HUDEP-2 (cell line): ENCODE measurements at regions not wholly inside any gene's neighbourhood (a gene's known extent, or its start where the extent isn't known, plus 50 kb on each side); places are given as distances from the start of the nearest gene placed in this dataset.
"Not testable (repeated sequence)": the region's sequence is repeated elsewhere in the genome, so short reads cannot be mapped to it uniquely, and the experiment has no call there.

Experiments used
- DNase-seq, 76 experiments: peaks; one replicate each; lab custom pipeline; 2025; ENCODE audit not compliant: unreplicated experiment in 76 of 76; lab: John Stamatoyannopoulos, UW

DNA sequence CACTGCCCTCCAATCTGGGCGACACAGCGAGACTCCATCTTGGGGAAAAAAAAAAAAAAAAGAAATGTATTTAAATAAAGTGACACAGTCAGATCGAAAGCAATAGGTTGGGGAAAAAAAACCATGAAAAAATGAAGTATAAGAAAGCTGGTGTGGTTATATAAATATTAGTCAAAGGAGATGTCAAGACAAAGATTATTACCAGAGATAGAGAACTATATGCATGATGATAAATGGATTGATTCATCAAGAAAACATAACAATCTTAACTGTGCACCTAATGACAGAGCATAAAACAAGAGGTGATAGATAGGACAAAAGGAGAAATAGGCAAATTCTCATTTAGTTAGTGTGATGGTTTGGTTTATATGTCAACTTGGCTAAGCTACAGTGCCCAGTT is 146.9 kb upstream of the AHI1 start:
- no peak for DNase-seq

DNA sequence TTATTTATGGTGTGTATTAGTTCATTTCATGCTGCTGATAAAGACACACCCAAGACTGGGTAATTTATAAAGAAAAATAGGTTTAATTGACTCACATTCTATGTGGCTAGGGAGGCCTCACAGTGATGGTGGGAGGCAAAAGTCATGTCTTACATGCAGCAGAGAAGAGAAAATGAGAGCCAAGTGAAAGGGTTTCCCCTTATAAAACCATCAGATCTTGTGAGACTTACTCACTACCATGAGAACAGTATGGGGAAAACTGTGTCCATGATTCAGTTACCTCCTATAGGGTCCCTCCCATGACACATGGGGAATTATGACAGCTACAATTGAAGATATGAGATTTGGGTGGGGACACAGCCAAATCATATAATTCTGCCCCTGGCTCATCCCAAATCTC is 150.0 kb upstream of the AHI1 start:
- DNase-seq = no peak

DNA sequence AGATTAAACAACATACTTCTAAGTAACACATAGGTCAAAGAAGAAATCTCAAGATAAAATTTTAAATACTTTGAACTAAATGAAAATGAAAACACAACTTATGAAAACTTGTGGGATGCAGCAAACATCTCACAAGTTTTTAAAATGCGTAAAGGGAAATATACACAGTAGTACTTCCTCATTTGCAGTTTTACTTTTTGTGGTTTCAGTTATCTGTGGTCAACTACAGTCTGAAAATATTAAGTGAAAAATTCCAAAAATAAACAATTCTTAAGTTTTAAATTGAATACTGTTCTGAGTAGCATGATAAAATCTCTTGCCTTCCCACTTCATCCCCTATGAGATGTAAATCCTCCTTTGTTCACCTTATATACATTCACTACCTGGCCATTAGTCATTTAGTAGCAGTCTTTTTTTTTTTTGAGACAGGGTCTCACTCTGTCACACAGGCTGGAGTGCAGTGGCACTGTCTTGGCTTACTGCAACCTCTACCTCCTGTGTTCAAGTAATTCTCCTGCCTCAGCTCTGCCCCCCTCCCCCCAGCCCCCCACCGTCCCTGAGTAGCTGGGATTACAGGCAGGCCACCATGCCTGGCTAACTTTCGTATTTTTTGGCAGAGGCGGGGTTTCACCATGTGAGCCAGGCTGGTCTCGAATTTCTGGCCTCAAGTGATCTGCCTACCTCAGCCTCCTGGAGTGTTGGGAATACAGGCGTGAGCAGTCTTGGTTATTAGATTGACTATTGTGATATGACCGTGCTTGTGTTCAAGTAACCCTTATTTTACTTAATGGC is 154.6 kb upstream of the AHI1 start:
- DNase-seq = no peak

DNA sequence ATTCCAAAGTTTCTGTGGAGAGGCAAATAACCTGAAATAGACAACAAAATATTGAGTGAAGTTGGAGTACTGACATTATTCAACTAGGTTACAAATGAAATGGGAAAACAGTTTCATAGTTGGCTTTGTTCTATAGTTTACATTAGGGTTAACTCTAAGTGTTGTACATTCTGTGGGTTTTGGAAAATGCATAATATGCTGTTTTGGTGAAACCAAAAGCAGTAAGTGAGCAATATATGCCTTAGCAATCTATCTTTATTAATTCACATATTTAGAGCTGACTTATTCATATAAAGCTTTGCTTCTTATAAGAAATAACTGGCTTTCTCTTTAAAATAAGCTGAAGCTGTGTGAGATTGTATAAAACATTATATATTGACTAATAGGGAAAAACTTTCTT is 157.5 kb upstream of the AHI1 start:
- DNase-seq = no peak

DNA sequence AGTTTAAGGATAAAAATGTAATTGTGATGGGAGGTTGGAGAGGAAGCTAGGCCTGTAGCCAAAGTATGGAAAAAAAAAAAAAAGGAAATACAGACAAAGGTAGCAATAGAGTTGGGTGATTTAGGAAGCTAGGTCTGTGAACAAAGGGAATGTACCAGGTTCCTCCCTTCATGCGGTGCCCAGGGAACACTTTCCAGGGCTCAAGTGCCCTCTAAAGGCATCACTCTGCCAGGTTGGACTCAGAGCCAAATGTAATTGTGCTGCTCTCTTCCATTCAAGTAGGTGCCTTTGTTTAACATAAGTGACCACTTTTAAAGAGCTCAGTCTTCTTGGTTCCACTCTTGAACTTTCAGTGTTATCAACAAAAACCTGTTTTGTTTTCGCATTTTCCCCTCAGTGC is 159.7 kb upstream of the AHI1 start:
- no peak for DNase-seq

DNA sequence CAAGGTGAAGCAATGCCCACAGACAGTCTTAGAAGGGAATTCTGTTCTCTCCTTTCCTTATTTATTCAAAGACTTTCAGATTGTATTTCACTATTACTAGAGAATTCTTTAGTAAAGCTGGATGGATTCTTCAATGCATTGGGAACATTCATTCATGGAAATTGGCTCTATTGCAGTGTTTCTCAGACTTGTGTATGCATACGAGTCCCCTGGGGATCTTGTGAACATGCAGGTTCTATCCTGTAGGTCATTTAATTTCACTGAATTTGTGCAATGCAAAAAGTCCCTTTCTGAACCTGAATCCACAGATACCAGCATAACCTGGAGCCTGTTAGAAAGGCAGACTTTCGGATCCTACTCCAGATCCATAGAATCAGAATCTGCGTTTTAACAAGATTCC is 160.9 kb upstream of the AHI1 start:
- no peak for DNase-seq

DNA sequence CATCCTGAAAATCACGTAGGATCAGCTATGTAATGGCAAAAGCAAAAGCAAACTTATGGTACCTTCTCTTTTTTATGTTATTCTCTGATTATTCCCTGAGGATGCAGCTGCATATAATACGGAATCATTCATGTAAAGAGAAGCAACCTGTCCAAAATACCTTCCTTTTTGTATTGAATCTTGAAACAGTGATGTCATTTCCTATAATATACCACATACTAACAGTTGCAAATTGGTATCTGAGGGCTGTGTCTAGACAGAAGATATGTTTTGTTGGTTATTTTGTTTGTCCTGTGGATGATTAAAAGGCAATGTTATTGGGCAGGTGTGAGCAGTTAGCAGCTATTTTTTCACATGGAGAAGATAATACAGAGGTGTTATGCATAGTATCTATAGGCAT is 161.4 kb upstream of the AHI1 start:
- DNase-seq = no peak

DNA sequence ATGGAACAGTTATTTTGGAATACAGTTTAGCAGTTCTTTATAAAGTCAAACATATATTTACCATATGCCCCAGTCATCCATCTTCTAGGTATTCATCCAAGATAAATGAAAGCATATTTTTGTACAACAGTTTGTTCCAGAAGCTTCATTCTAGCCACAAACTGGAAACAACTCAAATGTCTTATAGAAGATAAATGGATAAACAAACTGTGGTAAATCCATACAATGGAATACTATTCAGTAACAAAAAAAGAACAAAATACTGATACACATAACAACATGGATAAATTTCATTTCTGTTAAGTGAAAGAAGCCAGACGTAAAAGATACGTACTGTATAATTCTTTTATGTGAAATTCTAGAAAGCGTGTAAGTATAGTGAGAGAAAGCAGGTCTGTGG is 167.0 kb upstream of the AHI1 start:
- no peak for DNase-seq

DNA sequence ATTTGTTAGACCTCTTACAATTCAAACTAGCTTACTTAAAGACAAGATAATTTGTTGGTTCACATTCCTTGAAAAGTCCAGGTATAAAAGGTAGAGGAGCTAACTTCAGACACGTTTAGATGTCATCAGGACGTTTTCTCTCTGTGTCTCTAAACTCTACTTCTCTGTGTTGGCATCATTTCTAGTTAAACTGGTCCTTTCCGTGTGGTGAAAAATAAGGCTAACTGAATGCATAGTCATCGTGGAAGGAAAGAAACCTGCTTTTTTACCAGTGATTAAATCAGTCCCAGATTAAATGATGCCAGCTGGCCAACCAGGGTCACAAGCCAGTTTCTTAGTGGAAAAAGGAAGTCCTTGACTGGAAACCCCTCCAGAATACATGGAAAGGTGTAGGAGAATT is 168.4 kb upstream of the AHI1 start:
- DNase-seq = no peak

DNA sequence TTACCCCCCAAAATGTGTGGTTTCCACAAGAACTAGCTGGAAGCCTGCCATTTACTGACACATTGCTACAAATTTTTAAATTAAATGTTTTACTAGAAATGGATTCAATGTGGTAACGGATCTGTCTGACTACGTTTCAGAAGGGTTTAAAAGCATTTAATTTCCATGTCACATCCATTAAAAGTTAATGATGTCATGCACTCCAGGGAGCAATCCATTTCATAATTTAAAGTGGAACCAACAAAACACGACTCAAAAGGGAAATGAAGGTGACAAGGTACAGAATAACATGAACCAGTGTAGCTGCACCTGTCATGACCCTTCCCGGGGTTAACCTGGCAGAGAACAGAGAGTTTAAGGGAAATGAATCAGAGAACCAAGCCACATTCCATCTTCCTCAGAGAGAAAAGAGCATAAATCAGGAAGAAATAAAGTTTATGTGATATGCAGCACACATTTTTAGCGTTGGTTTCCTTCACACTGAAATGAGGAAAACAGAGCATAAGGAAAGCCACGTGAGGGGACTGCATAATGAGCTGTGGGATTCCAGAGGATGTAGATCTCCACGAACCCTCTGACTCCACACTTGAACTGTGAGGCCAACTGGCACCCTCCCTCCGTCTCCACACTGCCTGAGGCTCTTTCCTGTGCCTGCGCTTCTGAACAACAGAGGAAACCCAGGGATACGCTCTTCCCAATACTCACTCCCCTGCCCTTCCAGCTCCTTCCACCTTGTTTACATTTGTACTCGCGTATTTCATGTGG is 170.3 kb upstream of the AHI1 start:
- no peak for DNase-seq

DNA sequence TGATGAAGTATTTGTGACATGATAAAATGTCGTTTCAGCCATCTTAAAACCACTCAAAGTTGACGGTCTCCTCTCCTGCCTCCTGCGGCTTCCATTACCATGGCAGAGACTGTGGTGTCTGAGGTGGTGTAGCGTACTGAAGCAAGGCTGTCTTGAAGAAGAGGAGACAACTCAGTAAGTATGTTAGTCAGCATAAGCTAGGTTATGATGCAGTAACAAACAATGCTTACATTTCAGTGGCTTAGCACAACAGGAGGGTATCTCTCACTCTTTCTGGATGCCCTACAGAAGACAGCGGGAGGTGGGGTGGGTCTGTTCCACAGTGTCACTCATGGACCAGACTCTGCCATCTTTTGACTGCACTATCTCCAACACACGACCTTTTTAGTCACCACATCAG is 174.7 kb upstream of the AHI1 start:
- DNase-seq = no peak

DNA sequence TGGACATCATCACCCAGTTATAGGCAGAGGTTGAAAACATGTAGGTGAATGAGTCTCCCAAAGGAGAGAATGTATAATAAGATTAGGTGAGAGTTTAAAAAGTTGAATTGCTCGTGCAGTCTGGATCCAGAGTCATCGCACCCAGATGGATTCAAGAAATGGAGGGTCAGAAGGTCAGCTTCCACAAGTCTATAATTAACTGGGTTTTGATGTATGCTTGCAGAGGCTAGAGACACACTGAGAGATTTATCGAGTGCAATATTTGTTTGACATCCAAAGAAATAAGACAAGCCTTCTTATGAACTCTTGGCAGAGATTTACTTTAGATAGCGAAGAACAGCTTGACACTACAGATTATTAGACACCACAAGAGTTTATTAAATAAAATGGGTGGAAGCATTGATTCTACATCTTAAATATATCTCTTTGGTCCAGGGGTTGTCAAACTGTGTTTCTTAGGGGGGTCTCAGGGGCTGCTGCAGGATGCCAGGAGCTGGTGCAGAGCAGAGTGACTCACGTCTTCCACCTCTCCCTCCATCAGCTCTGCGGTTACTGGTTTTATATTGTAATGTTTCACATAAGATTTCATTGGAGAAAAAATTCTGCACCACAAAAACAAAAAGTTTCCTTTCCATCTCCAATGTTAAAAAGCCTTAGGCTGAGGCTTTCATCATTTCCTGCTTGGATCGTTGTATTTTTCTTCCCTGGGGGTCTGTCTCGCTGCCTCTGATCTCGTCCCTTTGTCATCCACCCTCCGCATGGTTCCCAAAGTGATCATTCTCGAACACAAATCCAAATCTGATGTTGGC is 176.2 kb upstream of the AHI1 start:
- DNase-seq = no peak

DNA sequence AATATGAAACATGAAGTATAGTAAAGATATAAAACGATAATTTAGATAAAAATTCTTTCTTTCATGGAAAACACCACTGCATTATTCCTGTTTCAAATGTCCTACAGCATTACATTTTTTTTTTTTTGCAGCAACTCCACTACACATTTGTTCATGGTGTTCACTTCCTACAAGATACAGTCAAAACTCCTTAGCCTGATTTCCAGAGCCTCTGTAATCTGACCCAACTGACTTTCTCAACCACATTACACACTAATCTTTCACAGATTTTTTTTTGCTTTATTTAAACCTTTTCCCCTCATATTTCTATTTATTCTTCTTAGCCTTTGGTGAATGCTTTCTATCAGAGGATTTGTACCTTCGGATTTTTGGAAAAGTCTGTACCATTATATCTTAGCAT is 176.5 kb upstream of the PDE7B start:
- no peak for DNase-seq

DNA sequence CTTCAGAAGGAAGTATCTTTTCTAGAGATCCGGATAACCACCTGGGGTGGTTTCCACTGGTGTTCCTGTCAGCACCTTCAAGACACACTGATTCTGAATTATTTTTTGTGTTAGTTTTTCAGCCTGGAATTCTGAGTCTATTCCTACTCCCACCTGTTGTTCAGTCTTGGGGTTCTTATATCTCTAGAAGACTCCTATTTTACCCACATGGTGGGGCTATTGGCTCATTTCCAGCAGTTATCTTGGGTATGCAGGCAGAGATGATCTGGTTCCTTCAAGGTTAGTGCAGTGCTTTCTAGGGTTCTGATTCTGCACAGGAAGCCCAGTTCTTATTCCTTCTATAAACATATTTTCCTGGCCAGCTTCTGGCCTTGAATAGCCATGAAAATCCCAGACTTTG is 175.6 kb upstream of the PDE7B start:
- DNase-seq = peak in 13 of 76 experiments; percentile 3 to 39 (median 20)

DNA sequence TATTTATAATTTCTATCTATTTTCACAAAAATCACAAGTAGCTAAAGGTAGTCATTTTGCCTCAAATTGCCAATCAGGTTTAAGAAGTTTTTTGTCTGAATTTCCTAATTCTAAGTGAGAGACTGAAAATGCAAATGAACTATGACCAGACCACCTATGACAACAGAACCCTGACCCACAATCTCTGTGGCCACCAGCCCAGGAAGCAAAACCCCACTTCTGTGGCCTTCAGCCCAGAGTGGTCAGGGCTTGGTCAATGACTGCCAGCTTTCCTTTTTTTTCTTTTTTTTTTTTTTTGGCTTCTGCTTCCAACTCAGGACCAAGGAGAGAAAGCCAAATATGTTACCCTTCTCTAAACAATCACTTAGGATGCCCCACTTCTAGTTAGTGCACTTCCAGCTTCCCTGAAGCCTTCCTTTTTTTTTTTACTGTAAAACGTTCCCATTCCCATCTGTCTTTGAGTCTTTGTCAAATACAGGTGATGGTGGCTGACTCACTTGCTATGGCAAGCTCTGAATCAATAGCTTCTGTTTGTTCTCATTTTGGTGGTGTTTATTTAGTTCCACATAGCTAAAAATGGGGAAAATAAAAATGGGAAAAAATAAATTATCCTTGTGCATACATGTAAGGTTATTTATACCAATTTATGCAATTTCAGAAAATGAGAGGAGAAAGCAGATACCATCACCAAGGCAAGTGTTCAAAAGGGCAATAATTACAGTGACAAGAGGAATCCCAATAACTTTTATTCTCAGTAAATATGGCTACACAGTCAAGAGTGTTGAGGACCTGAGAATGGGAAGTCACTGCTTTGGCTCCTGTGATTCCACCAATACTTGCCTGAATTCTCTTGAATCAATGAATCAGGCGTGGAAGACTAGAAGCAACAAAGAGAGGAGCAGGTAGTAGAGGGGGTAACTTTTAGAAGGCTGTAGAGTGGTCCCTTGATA is 170.3 kb upstream of the PDE7B start:
- no peak for DNase-seq

DNA sequence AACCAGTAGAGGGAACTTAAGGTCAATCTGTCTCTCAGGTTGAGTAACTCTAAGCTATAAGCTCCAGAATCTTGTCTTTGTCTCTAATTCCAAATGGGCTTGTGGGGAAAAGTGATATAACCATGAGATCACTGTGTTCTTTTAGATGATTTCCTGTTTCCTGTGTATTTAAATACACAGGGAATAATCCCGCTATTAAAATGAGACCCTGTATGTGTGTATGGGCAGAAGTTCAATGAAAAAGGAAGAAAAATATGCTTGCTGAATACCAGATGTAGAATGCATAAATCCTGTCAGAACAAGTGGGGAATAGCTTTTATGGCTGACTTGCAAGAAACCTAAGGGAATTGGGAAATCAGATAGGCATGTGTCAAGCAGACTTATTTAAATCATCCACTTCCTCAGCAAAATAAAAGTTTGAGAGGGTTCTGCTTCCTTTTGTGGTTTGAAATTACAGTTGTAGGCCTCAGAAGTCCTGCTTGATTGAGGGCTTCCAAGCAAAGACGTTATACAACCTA is 164.7 kb upstream of the PDE7B start:
- no peak for DNase-seq

DNA sequence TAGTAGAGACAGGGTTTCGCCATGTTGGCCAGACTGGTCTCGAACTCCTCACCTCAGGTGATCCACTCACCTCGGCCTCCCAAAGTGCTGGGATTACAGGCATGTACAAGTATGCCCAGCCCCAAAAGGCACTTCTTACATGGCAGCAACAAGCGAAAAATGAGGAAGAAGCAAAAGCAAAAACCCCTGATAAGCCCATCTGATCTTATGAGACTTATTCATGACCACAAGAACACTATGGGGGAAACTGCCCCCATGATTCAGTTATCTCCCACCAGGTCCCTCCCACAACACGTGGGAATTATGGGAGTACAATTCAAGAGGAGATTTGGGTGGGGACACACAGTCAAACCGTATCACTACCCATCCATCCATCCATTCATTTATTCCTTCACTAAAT is 163.0 kb upstream of the PDE7B start:
- not testable (repeated sequence) for DNase-seq

DNA sequence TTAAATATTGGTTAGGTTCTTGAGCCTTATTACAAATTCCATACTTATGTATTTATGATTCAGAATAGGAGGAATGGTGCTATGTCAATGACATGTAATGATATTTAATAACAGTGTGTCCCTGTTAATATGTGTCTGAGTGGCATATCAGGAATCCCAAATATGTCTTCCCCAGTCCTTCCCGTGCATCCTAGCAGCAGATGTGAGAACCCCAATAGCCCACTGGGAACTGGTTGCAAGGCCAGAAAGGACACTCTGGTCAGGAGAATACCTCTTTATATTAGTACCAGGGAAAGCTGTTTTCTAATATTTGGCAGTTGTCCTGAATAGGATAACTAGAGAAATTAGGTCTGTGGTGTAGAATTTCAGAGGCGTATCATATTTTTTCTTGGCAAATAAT is 159.1 kb upstream of the PDE7B start:
- DNase-seq = no peak

DNA sequence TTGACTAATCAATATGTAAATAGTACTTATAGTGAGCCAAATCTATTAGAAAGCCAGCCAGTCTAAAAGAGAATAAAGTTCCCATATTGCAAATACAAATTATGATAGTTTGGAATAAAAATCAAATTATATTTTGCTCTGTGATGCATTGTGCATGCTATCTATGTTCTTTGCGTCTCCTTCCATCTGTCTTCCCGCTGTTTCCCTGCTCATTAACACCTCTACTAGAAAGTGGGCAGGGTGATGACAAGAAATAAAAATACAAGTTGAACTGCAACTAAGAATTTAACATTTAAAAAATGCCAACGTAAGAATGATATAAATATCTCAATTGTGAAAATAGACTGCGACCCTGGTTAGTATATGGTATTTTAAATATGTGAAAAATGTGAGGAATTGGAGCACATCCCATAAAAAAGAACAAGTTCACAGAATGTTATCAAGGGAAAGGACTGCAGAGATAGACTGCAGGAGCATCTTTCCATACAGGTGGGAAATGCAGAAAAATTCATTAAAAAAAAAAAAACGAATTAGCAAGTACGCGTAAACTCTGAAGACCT is 157.6 kb upstream of the PDE7B start:
- DNase-seq = no peak

DNA sequence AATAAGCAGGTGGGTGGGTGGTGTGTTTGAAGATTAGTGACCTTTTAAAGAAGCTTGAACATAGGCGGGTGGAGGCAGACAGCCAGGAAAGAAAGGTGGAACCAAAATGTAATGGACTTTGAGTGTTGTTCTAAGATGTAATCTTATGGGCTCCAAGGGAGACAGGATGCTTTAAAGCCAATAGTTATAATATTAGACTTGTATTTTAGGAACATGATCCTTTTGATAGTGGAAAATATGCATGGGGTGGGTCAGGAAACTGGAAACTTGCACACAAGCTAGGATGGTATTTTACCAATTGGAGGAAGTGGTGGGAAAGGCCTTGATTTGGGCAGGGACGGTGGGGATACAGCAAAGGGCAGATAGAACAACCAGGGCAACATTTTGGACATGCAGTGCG is 151.8 kb upstream of the PDE7B start:
- no peak for DNase-seq
